ENCODE measurements at regions not wholly inside any gene's neighbourhood (a gene's known extent, or its start where the extent isn't known, plus 50 kb on each side); places are given as distances from the start of the nearest gene placed in this dataset.
A peak's percentile ranks its signal among the peaks of the same experiment; 100 is the strongest.

DNA sequence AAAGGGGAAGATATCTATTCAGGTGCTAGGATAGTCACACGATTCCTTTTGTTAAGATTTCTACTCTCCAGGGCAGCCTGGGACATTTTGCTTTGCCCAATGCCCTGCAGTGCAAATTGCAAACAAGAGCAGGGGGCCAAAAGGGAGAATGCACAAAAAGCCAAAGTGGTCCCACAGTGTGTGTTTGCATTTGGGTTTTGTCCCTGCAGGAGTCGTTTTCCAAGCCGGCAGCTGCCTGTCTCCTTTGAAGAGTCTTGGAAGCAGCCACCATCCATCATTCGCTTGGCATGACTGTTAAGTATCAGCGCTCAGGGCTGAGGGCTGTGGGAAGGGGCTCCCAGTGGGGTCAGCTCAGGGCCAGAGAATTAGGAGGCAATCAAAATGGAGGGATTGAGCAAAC is 184.7 kb downstream of the MIAT start:
- no peak overlapping the region for H3K4me3 ChIP-seq
- no peaks in the 10 kb centered on the region for H3K4me1 ChIP-seq (ENCODE audit: control insufficient read depth in 5 of 5, insufficient read depth in 5 of 5, low read length in 5 of 5)
- no peak for ATAC-seq (ENCODE audit: insufficient read depth, low FRiP score)
- 74 to 84% methylated on average over 5 of the region's 5 CpGs for WGBS, 2 donors
- no peak overlapping the region for H3K9ac ChIP-seq (ENCODE audit: insufficient read depth in 1 of 2, low read length in 2 of 2)
- no peak overlapping the region for H3K27ac ChIP-seq (ENCODE audit: low read depth in 1 of 2, low read length in 1 of 2)
- TF ChIP-seq, protein P1, sequence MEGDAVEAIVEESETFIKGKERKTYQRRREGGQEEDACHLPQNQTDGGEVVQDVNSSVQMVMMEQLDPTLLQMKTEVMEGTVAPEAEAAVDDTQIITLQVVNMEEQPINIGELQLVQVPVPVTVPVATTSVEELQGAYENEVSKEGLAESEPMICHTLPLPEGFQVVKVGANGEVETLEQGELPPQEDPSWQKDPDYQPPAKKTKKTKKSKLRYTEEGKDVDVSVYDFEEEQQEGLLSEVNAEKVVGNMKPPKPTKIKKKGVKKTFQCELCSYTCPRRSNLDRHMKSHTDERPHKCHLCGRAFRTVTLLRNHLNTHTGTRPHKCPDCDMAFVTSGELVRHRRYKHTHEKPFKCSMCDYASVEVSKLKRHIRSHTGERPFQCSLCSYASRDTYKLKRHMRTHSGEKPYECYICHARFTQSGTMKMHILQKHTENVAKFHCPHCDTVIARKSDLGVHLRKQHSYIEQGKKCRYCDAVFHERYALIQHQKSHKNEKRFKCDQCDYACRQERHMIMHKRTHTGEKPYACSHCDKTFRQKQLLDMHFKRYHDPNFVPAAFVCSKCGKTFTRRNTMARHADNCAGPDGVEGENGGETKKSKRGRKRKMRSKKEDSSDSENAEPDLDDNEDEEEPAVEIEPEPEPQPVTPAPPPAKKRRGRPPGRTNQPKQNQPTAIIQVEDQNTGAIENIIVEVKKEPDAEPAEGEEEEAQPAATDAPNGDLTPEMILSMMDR (IDR thresholded peaks at IDR 0.05; ENCODE audit: control extremely low read depth, extremely low read depth): no peak
- H3K36me3 ChIP-seq (ENCODE audit: control insufficient read depth in 4 of 4, insufficient read depth in 4 of 4, low read length in 4 of 4): no peaks in the 10 kb centered on the region
- peaks cover 0 to 11% (median 0%) of the 10 kb centered on the region in 3 donors for H3K27me3 ChIP-seq (ENCODE audit: control insufficient read depth in 3 of 3, insufficient read depth in 3 of 3, low read length in 2 of 3)
- no peak for DNase-seq
- no peaks in the 10 kb centered on the region for H3K9me3 ChIP-seq (ENCODE audit: control insufficient read depth in 4 of 4, insufficient read depth in 3 of 4, low read length in 3 of 4)

DNA sequence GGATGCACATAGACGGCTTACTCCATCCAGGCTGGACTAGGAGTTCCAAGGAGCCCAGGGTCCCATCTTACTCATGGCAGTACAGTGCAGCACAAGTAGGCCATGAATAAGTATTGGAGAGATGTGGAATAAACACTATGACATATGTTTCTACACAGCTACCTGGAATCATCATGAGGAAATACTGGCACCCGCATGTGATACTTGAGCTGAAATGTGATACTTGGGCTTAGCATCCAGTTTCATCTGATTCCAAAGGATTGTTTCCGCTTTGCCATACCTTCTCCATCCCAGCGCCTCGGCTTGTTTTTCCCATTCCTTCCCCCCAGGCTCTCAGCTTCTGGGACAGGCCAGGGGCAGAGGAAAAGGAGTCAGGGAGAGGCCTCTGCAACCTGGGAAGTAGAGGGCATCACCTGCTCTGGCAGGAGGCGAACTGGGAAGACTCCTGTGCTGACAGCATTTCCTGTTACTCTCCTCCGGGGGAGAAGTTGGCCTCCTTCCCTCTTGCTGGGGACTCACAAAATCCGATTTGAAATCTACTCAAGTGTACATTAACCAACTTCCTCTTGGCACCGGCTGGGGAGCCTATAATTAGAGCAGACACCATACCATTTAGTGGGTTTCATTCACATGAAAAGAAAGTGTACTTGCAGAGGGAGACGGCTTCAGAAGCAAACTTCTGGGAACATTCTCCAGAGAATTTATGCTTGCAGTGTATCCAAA is 187.8 kb downstream of the MIAT start:
- TF ChIP-seq, protein P1 (IDR thresholded peaks at IDR 0.05; ENCODE audit: control extremely low read depth, extremely low read depth): no peak
- Histone ChIP-seq H3K36me3 (ENCODE audit: control insufficient read depth in 4 of 4, insufficient read depth in 4 of 4, low read length in 4 of 4) (no peaks in the 10 kb centered on the region), H3K9ac (ENCODE audit: insufficient read depth in 1 of 2, low read length in 2 of 2) (no peak overlapping the region), H3K4me3 (no peak overlapping the region), H3K9me3 (ENCODE audit: control insufficient read depth in 4 of 4, insufficient read depth in 3 of 4, low read length in 3 of 4) (no peaks in the 10 kb centered on the region), H3K27me3 (ENCODE audit: control insufficient read depth in 3 of 3, insufficient read depth in 3 of 3, low read length in 2 of 3) (peaks cover 0 to 6% (median 0%) of the 10 kb centered on the region in 3 donors), H3K27ac (ENCODE audit: low read depth in 1 of 2, low read length in 1 of 2) (no peak overlapping the region), H3K4me1 (ENCODE audit: control insufficient read depth in 5 of 5, insufficient read depth in 5 of 5, low read length in 5 of 5) (no peaks in the 10 kb centered on the region)
- ATAC-seq (ENCODE audit: insufficient read depth, low FRiP score): no peak
- peak in 1 of 3 donors; percentile 16 for DNase-seq
- WGBS, 2 donors: 45 to 46% methylated on average over 10 of the region's 10 CpGs

DNA sequence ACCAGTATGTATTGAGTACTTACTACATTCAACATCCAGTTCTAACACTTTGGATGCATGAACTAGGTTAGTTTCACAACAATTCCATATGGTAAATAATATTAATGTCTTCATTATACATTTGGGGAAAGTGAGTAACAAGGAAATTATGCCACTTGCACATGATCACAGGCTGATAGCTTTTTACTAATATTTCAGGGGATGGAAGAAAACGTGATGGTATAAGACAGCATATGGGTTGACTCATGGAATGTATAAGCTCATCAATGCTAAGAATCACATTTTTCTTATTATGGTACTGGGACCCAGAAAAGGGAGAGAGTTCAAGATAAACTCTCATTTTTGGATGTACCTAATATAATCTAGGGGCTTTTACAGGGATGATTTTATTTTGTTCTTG is 188.7 kb downstream of the MIAT start:
- Histone ChIP-seq H3K36me3 (ENCODE audit: control insufficient read depth in 4 of 4, insufficient read depth in 4 of 4, low read length in 4 of 4) (no peaks in the 10 kb centered on the region), H3K27ac (ENCODE audit: low read depth in 1 of 2, low read length in 1 of 2) (no peak overlapping the region), H3K4me1 (ENCODE audit: control insufficient read depth in 5 of 5, insufficient read depth in 5 of 5, low read length in 5 of 5) (no peaks in the 10 kb centered on the region), H3K27me3 (ENCODE audit: control insufficient read depth in 3 of 3, insufficient read depth in 3 of 3, low read length in 2 of 3) (peaks cover 0 to 6% (median 0%) of the 10 kb centered on the region in 3 donors), H3K4me3 (no peak overlapping the region), H3K9me3 (ENCODE audit: control insufficient read depth in 4 of 4, insufficient read depth in 3 of 4, low read length in 3 of 4) (no peaks in the 10 kb centered on the region), H3K9ac (ENCODE audit: insufficient read depth in 1 of 2, low read length in 2 of 2) (no peak overlapping the region)
- TF ChIP-seq, protein P1 (IDR thresholded peaks at IDR 0.05; ENCODE audit: control extremely low read depth, extremely low read depth): no peak
- ATAC-seq (ENCODE audit: insufficient read depth, low FRiP score) (no peak), DNase-seq (no peak)
- whole genome bisulfite sequencing, 2 donors: 83 to 89% methylated on average over 1 of the region's 1 CpG

DNA sequence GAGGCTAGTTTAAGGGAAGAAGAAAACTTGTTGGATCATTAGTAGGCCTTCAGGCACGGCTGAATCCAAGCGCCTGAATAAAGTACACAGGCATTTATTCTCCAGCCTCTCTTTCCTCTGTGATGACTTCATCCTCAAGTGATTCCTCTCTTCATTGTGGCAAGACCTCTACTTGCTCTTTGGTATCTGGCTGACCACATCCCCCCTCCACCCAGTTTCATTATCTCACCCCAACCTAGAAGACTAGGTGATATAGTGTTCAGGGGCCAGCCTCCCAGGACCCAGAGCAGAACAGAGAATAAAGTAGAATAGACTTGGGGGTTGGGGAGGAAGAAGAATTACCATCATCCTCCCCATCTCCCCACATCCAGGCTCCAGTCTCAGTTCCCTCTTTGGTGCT is 189.3 kb downstream of the MIAT start:
- TF ChIP-seq, protein P1 (IDR thresholded peaks at IDR 0.05; ENCODE audit: control extremely low read depth, extremely low read depth): no peak
- no peak overlapping the region for H3K9ac ChIP-seq (ENCODE audit: insufficient read depth in 1 of 2, low read length in 2 of 2)
- no peaks in the 10 kb centered on the region for H3K36me3 ChIP-seq (ENCODE audit: control insufficient read depth in 4 of 4, insufficient read depth in 4 of 4, low read length in 4 of 4)
- H3K27ac ChIP-seq (ENCODE audit: low read depth in 1 of 2, low read length in 1 of 2): no peak overlapping the region
- ATAC-seq (ENCODE audit: insufficient read depth, low FRiP score) (no peak), DNase-seq (no peak)
- no peaks in the 10 kb centered on the region for H3K4me1 ChIP-seq (ENCODE audit: control insufficient read depth in 5 of 5, insufficient read depth in 5 of 5, low read length in 5 of 5)
- peaks cover 0 to 6% (median 0%) of the 10 kb centered on the region in 3 donors for H3K27me3 ChIP-seq (ENCODE audit: control insufficient read depth in 3 of 3, insufficient read depth in 3 of 3, low read length in 2 of 3)
- H3K9me3 ChIP-seq (ENCODE audit: control insufficient read depth in 4 of 4, insufficient read depth in 3 of 4, low read length in 3 of 4): no peaks in the 10 kb centered on the region
- 86 to 87% methylated on average over 2 of the region's 2 CpGs for WGBS, 2 donors
- no peak overlapping the region for H3K4me3 ChIP-seq

All from lung (tissue), 11 donors.